ENCODE measurements at regions not wholly inside any gene's neighbourhood (a gene's known extent, or its start where the extent isn't known, plus 50 kb on each side); places are given as distances from the start of the nearest gene placed in this dataset.

- Histone ChIP-seq H4K20me1 (ENCODE audit: insufficient read depth, low read depth, low read length) (no peaks in the 10 kb centered on the region), H3K4me2 (ENCODE audit: low read depth, low read length, poor library complexity, severe bottlenecking) (no peak overlapping the region)
- DNase-seq: no peak
These were observed 56.5 kb upstream of the COL5A1 start for GRCh38 chr9:134585021-134585561.

GRCh38 chr9:134585746-134586706 is 55.6 kb upstream of the COL5A1 start:
- H4K20me1 ChIP-seq (ENCODE audit: insufficient read depth, low read depth, low read length): no peaks in the 10 kb centered on the region
- no peak overlapping the region for H3K4me2 ChIP-seq (ENCODE audit: low read depth, low read length, poor library complexity, severe bottlenecking)
- no peaks in the 10 kb centered on the region for H3K9me3 ChIP-seq (ENCODE audit: low read length)
- no peaks in the 10 kb centered on the region for H3K79me2 ChIP-seq (ENCODE audit: low read length)
- no peak overlapping the region for H2AFZ ChIP-seq (ENCODE audit: low read length)
- no peak overlapping the region for H3K4me3 ChIP-seq (ENCODE audit: low read length)
- no peaks in the 10 kb centered on the region for H3K9me2 ChIP-seq (replicated peaks; ENCODE audit: insufficient read depth, low read length)
- H3K4me1 ChIP-seq (ENCODE audit: low read length): no peaks in the 10 kb centered on the region
- DNase-seq: no peak
- H3K27me3 ChIP-seq (ENCODE audit: low read length): no peaks in the 10 kb centered on the region
- H3K36me3 ChIP-seq (ENCODE audit: insufficient read depth, low read length): no peaks in the 10 kb centered on the region
- H3K9ac ChIP-seq (ENCODE audit: low read length): no peak overlapping the region
- H3K27ac ChIP-seq (ENCODE audit: low read length): no peak overlapping the region

More at GRCh38 chr9:134585021-134585561, 56.5 kb upstream of the COL5A1 start:
- Histone ChIP-seq H3K27me3 (ENCODE audit: low read length) (no peaks in the 10 kb centered on the region), H3K79me2 (ENCODE audit: low read length) (no peaks in the 10 kb centered on the region), H3K27ac (ENCODE audit: low read length) (no peak overlapping the region), H3K4me3 (ENCODE audit: low read length) (no peak overlapping the region), H3K36me3 (ENCODE audit: insufficient read depth, low read length) (no peaks in the 10 kb centered on the region), H3K9ac (ENCODE audit: low read length) (no peak overlapping the region), H3K9me2 (replicated peaks; ENCODE audit: insufficient read depth, low read length) (no peaks in the 10 kb centered on the region), H3K9me3 (ENCODE audit: low read length) (no peaks in the 10 kb centered on the region), H2AFZ (ENCODE audit: low read length) (no peak overlapping the region), H3K4me1 (ENCODE audit: low read length) (no peaks in the 10 kb centered on the region)

- Histone ChIP-seq H4K20me1 (ENCODE audit: insufficient read depth, low read depth, low read length) (no peaks in the 10 kb centered on the region), H2AFZ (ENCODE audit: low read length) (no peak overlapping the region), H3K4me1 (ENCODE audit: low read length) (no peaks in the 10 kb centered on the region), H3K27ac (ENCODE audit: low read length) (no peak overlapping the region), H3K79me2 (ENCODE audit: low read length) (no peaks in the 10 kb centered on the region), H3K9me2 (replicated peaks; ENCODE audit: insufficient read depth, low read length) (no peaks in the 10 kb centered on the region), H3K27me3 (ENCODE audit: low read length) (no peaks in the 10 kb centered on the region), H3K9ac (ENCODE audit: low read length) (no peak overlapping the region), H3K9me3 (ENCODE audit: low read length) (no peaks in the 10 kb centered on the region), H3K4me2 (ENCODE audit: low read depth, low read length, poor library complexity, severe bottlenecking) (no peak overlapping the region), H3K36me3 (ENCODE audit: insufficient read depth, low read length) (no peaks in the 10 kb centered on the region), H3K4me3 (ENCODE audit: low read length) (no peak overlapping the region)
- DNase-seq: no peak
These were observed 51.9 kb upstream of the COL5A1 start for GRCh38 chr9:134589748-134590147.

DNA sequence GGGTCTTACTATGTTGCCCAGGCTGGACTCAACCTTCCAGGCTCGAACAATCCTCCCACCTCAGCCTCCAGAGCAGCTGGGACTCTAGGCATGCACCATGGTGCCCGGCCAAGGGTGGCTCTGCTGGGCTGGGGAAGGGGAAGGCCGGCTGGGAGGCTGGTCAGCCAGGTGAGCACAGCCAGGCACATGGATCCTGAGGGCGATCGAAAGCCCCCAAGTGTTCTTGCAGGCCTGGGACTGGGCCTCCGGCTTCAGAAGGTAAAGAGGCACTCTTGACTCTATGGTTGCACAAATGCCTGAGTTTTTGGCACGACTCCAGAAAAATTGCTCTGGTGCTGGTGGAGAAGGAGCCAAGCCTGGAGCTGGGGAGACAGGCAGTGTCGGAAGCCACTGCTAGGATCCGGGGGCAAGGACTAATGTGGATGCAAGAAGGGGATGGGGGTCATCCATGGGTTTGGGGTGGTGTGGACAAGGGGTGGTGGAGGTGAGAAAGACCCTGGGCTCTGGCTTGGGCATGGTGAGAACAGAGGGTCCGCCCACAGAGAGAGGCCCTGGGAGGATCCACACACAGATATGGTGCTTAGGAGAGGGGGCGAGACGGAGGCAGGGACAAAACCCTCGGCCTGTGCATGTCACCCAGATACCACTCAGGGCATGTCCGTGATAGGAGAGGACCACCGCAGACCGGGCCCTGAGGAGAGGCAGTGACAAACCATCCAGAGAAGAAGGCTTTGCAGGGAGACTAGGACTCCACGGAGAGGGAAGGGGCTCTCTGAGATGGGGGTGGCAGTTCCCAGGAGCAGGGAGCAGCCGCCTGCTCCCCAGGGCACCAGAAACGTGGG is 51.1 kb upstream of the COL5A1 start:
- Histone ChIP-seq H3K27me3 (ENCODE audit: low read length) (no peaks in the 10 kb centered on the region), H3K27ac (ENCODE audit: low read length) (no peak overlapping the region), H3K4me2 (ENCODE audit: low read depth, low read length, poor library complexity, severe bottlenecking) (no peak overlapping the region), H3K36me3 (ENCODE audit: insufficient read depth, low read length) (no peaks in the 10 kb centered on the region), H3K9me2 (replicated peaks; ENCODE audit: insufficient read depth, low read length) (no peaks in the 10 kb centered on the region), H3K9ac (ENCODE audit: low read length) (no peak overlapping the region), H4K20me1 (ENCODE audit: insufficient read depth, low read depth, low read length) (no peaks in the 10 kb centered on the region), H3K79me2 (ENCODE audit: low read length) (no peaks in the 10 kb centered on the region), H3K4me3 (ENCODE audit: low read length) (no peak overlapping the region), H3K9me3 (ENCODE audit: low read length) (no peaks in the 10 kb centered on the region), H2AFZ (ENCODE audit: low read length) (no peak overlapping the region), H3K4me1 (ENCODE audit: low read length) (no peaks in the 10 kb centered on the region)
- no peak for DNase-seq

DNA sequence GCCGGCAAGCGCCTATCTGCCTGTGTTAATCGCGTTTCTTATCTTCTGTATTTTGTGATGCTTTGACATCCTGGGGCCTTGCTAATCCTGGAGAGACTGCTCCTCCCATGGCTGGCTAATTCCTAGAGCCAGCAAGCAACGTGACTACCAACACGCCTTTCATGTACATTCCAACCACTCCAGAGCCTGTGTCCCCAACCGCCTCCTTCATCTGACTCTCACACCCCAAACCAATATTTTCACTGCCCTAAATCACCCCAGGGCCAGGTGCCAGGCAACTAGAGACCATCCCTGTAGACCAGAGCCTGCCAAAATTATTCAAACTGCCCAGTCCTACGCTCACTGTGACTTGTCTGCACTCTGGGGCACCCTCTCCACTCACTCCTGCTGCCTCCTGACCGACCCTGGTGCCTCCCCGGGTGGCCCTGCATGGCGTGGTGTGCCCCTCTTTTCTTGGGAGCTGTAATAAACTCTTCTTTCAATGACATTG is 50.5 kb upstream of the COL5A1 start:
- no peaks in the 10 kb centered on the region for H3K36me3 ChIP-seq (ENCODE audit: insufficient read depth, low read length)
- H3K4me1 ChIP-seq (ENCODE audit: low read length): no peaks in the 10 kb centered on the region
- H3K9me2 ChIP-seq (replicated peaks; ENCODE audit: insufficient read depth, low read length): no peaks in the 10 kb centered on the region
- no peak overlapping the region for H3K4me3 ChIP-seq (ENCODE audit: low read length)
- H3K9ac ChIP-seq (ENCODE audit: low read length): no peak overlapping the region
- H2AFZ ChIP-seq (ENCODE audit: low read length): no peak overlapping the region
- no peak overlapping the region for H3K27ac ChIP-seq (ENCODE audit: low read length)
- H3K9me3 ChIP-seq (ENCODE audit: low read length): peaks cover 1% of the 10 kb centered on the region; the same call in 1 of the 2 replicates
- H3K4me2 ChIP-seq (ENCODE audit: low read depth, low read length, poor library complexity, severe bottlenecking): no peak overlapping the region
- no peaks in the 10 kb centered on the region for H3K79me2 ChIP-seq (ENCODE audit: low read length)
- no peaks in the 10 kb centered on the region for H4K20me1 ChIP-seq (ENCODE audit: insufficient read depth, low read depth, low read length)
- no peaks in the 10 kb centered on the region for H3K27me3 ChIP-seq (ENCODE audit: low read length)
- DNase-seq: no peak

DNA sequence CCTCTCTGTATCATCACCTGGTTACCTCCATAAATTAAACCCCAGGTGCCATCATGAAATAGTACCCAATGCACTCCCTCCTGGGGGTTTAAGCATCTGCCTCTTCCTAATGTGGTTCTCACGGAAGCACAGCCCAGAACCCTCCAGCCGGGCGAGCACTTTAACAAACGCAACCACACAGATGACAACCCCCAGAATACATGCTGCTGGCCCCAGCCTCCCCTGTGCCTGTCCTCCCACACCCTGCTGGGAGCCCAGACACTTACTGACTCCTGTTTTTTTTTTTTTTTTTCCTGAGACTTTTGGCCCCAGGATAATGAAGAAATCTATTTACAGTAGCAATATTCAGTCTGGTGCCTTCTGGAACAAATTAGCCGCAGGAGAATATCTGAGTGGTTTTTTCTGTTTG is 50.0 kb upstream of the COL5A1 start:
- Histone ChIP-seq H3K36me3 (ENCODE audit: insufficient read depth, low read length) (no peaks in the 10 kb centered on the region), H3K4me3 (ENCODE audit: low read length) (no peak overlapping the region), H3K4me1 (ENCODE audit: low read length) (no peaks in the 10 kb centered on the region), H3K9ac (ENCODE audit: low read length) (no peak overlapping the region), H3K79me2 (ENCODE audit: low read length) (no peaks in the 10 kb centered on the region), H3K27ac (ENCODE audit: low read length) (no peak overlapping the region), H3K27me3 (ENCODE audit: low read length) (no peaks in the 10 kb centered on the region), H3K4me2 (ENCODE audit: low read depth, low read length, poor library complexity, severe bottlenecking) (no peak overlapping the region), H3K9me3 (ENCODE audit: low read length) (peaks cover 6% of the 10 kb centered on the region; the same call in 1 of the 2 replicates), H2AFZ (ENCODE audit: low read length) (no peak overlapping the region), H4K20me1 (ENCODE audit: insufficient read depth, low read depth, low read length) (no peaks in the 10 kb centered on the region), H3K9me2 (replicated peaks; ENCODE audit: insufficient read depth, low read length) (no peaks in the 10 kb centered on the region)
- DNase-seq: no peak

All from Karpas-422 (cell line).